Ovary (tissue), 3 donors: ENCODE measurements at regions not wholly inside any gene's neighbourhood (a gene's known extent, or its start where the extent isn't known, plus 50 kb on each side); places are given as distances from the start of the nearest gene placed in this dataset.

Experiments used
- EP300 ChIP-seq: sonication (generic); formaldehyde crosslinking; IDR thresholded peaks from one replicate; pipeline ENCODE4 v1.6.1; 2017; ENCODE audit warnings: antibody characterized with exemption
- POLR2A ChIP-seq: fragments of 450-650 bp; IDR thresholded peaks from one replicate; pipeline ENCODE4 v1.6.1; 2017; ENCODE audit warnings: antibody characterized with exemption, mild to moderate bottlenecking, moderate library complexity
- TF ChIP-seq, protein P1 (sequence below), 3 donors: fragments of 450-650 bp in 2 of 3; fragments of 200-600 bp in 1 of 3; IDR thresholded peaks; one replicate each; pipeline versions ENCODE4 v1.5.1 to v1.8.0; 2016 to 2022; ENCODE audit warnings: antibody characterized with exemption in 3 of 3, mild to moderate bottlenecking in 1 of 3
- donor health status: DM: no; HTN: no; CAD: no.

DNA sequence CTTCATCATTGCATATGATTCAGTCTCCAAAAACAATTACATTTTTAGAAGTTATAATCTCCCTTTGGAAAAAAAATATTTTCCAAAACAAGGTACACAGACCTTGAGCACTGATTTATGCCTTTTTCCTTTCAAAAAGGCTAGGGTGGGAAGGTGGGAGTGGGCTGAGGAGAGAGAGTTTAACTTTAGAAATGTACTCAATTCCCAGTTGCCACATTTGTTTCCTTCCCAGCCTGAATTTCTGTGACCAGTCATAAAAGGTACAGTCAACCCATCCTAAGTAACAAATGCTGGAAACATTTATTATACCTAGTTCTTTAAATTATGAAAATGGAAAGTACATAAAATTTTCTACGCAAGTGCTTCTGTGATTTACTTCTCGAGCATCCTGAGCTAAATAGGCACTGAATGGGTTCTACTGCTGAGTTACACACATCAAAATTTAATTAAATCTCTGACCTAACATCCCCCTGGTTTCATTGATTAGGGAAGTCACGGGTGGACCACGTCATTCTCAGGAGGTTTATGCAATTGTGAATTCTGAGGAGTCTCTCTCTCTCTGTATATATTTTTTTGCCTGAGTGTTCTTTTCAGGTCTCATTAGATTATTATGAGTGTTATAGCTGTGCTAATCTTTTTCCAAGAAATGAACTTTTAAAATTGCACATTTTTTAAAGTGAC, 371.8 kb downstream of the BTG1 start:
- TF ChIP-seq, protein P1, sequence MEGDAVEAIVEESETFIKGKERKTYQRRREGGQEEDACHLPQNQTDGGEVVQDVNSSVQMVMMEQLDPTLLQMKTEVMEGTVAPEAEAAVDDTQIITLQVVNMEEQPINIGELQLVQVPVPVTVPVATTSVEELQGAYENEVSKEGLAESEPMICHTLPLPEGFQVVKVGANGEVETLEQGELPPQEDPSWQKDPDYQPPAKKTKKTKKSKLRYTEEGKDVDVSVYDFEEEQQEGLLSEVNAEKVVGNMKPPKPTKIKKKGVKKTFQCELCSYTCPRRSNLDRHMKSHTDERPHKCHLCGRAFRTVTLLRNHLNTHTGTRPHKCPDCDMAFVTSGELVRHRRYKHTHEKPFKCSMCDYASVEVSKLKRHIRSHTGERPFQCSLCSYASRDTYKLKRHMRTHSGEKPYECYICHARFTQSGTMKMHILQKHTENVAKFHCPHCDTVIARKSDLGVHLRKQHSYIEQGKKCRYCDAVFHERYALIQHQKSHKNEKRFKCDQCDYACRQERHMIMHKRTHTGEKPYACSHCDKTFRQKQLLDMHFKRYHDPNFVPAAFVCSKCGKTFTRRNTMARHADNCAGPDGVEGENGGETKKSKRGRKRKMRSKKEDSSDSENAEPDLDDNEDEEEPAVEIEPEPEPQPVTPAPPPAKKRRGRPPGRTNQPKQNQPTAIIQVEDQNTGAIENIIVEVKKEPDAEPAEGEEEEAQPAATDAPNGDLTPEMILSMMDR (IDR thresholded peaks at IDR 0.05) = no peak
- TF ChIP-seq POLR2A = no peak
- no peak for TF ChIP-seq EP300
